Activated CD4-positive, alpha-beta T cell treated with anti-CD3 and anti-CD28 coated beads, Interleukin-2, amount 50 U/mL, for 24 hours (primary cell): ENCODE measurements at regions not wholly inside any gene's neighbourhood (a gene's known extent, or its start where the extent isn't known, plus 50 kb on each side); places are given as distances from the start of the nearest gene placed in this dataset.

Source experiments
- DNase-seq, 2 donors: peaks; one replicate each; pipeline ENCODE4 v3.0.0-alpha.2; 2020; ENCODE audit warnings: low read depth in 1 of 2, low spot score in 1 of 2

GRCh38 chr5:168188182-168188581, 103.3 kb upstream of the WWC1 start:
- DNase-seq, result no peak

DNA sequence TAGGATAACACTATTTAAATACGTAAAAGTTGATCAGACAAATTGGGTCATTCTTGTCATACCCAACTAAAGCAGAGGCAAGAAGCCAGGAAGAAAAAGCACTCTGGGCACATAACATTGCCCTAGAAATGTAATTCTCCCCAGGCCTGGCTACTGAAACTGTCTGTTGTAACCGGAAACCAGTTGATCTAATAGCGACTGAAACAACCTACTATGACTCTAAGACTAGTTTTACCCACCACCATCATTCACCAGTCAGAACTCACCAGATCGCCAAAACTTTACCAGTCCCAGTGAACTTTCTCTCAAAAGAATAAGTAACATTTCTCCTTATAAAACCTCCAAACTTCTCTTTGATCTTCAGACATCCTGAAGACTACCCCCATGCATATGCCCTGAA, 99.3 kb upstream of the WWC1 start:
- DNase-seq, result no peak

DNA sequence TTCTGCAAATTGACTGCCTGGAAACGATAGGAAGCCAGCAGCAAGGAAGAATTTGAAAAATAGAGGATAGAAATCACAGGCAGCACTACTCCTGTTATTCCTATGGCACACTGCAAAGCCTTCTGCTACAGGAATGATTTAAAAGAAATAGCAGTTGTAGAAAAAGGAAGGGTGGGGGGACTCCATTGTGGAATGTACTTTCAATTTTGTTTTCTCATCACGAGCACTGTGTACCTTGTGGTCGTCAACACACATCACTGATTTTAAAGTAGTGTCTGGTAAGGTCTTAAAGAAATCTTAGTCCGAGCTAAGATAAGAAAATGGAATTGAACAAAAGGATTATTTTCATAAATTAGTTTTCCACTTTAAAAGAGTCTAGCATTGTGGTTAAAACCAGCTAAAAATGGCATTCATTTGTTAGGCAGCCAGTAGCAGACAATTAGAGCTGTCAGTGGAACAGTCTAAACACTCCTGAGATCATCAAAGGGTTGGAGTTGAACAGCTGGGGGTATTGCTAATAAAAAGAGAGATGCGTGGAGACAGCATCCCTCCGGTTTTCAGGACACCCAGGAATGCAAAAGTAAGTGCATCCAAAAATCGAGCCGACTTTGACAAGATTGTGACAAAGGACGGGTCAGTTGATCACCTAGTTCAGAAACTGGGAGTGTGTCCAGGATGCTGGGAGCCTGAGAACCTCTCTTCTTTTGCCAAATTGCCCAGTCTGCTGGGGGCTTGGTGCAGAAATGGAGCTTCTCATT, 97.8 kb upstream of the WWC1 start:
- no peak for DNase-seq

DNA sequence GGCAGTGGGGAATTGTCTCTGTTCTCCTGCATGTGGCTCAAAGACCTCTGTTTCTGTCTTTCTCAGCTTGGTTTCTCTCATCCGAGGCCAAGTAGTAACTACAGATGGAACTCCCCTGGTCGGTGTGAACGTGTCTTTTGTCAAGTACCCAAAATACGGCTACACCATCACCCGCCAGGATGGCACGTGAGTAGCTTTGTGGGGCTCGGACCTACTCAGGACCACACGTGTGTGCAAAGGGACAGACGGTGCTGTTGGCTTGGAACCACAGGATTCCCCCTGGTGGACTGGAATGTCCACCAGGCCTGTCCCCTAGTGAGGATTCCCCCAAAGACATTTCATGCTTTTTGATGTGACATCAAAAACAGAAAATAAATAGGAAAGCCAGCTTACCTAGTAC, 96.3 kb upstream of the WWC1 start:
- DNase-seq, result no peak

DNA sequence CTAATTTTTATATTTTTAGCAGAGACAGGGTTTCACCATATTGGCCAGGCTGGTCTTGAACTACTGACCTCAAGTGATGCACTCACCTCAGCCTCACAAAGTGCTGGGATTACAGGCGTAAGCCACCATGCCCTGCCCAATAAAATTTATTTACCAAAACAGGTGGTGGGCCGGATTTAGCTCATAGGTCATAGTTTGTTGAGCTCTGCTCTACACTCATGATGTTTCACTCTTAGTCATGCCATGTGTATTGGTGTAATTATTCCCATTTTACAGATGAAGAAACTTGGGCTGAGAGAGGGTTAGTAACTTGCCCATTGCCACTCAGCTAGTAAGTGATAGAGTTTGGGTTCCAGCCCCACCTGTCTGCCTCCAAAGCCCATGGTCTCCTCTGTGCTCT, 93.1 kb upstream of the WWC1 start:
- no peak for DNase-seq

DNA sequence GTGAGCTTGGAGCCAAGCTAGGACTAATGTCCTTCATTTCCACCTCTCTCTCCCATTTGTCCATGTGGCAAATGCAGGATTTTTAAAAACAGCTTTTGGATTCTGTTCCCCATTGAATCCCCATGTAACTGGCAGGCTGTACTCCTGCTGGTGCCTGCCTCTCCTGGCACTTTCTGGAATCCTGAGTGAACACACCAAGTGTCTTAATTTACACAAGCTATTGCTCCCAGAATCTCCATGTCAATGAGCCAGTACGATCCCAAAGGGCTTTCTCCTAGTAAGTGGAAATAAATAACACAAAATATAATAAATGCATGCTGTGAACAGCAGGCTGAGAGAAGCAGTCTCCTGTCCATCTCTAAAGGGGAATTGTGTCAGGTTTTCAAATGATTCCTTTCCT, 88.4 kb upstream of the WWC1 start:
- DNase-seq, result no peak

- DNase-seq, result no peak
These were observed 87.3 kb upstream of the WWC1 start for GRCh38 chr5:168204165-168204564.

DNA sequence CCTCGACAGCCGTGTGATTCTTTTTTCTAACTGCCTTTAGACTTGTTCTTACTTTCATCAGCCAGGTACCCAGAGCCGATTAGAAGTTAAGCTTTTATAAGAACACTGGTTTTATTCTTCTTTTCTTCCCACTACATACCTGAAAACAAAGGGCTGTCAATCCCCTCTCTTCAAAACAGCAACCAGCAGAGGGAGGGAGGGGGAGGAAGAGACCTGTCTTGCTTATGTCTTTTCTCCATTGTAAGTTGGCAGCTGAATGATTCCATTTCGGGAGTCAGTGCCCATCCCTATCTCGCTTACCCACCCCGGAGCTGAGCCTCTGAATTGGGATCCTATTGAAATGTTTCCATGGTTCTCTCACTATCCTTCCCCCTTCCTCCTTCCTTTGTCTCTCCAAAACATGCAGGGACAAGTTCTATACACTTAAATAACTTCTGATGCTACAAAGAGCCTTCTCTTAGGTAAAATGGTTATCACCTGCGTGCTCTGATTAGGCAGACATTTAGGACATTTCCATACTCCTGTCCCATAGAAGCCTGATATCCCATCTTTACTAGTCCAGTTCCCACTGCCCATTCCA, 83.9 kb upstream of the WWC1 start:
- no peak for DNase-seq

- DNase-seq, result no peak
These were observed 82.0 kb upstream of the WWC1 start for GRCh38 chr5:168209244-168209995.

DNA sequence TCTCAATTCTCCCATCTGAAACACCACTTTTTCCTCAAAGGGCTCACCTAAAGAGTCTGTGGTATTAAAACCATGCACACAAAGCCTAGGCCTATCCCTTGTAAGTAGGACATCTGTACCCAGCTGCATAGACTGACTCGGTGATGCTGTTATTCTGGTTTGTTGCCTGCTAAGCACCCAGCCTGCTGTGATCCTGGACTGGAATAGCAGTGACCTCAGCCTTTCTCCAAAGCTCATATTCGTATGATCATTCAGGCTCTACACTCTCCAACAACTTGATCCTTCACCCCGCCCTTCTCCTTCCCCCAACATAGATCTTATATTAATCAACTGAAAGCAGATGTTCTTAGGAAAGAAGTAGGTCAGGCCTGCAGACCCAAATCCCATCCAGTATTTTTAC, 81.4 kb upstream of the WWC1 start:
- no peak for DNase-seq

DNA sequence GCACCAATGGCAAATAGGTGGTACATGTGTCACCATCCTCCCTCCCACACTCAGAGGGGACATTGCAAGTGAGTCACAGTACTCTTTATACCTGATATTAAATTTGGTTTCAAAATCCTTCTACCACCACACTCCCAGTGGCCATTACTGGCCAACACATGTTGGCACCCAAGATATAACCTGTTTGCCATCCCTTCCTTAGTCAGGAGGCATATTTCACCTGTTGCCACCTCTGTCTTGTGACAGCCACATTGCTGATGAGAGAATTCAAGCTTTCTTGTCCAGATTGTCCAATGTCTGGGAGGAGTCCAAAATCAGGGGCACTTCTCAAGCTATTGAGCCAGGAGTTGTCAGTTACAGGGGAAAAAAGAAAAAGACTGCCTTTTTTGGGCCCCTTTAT, 80.2 kb upstream of the WWC1 start:
- DNase-seq, result no peak

DNA sequence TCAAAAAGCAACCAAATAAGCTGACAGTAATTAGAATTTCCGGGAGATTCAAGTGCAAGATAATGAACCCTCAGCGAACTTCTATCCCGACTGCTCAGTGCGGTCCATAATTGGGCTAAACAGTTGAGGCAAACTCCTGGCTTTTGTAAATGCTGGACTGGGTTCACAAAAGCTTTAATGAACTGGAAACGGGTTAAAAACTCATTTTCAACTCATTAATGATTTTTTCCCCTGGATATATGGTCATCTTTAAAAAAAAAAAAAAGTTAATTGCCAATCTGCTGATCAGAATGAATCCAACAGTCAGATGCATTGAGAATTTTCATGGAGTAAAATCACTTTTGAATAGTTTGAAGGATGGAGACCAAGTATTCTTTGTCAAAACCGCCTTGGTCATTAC, 79.5 kb upstream of the WWC1 start:
- no peak for DNase-seq

- DNase-seq, result no peak
These were observed 77.4 kb upstream of the WWC1 start for GRCh38 chr5:168214071-168214470.

DNA sequence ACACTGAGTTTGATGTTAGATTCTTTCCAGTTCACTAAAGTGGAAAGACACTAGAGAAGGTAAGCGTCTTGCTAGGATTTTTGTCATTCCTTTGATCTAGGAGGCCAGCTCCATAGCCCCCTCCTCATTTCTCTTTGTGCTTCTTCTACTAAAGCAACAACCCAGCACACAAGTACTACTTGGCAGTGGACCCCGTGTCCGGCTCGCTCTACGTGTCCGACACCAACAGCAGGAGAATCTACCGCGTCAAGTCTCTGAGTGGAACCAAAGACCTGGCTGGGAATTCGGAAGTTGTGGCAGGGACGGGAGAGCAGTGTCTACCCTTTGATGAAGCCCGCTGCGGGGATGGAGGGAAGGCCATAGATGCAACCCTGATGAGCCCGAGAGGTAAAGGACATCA, 76.6 kb upstream of the WWC1 start:
- DNase-seq, result no peak

DNA sequence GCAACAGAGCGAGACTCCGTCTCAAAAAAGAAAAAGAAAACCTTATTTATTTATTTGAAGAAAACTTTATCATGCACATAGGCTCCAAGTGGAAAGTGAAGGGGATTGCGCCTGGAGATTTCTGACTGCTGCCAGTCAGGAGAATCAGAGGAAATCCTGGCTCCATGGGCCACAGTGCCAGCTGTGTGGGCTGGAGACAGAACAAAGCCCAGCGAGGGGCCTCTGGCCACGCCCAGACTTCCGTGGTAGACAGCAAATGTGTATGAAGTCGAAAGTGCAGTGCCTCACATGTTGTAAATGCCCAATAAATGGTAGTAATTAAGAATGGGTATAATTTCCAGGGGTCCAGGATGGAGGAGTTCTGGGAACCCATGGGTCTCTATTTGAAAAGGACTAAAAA, 75.8 kb upstream of the WWC1 start:
- DNase-seq, result no peak

DNA sequence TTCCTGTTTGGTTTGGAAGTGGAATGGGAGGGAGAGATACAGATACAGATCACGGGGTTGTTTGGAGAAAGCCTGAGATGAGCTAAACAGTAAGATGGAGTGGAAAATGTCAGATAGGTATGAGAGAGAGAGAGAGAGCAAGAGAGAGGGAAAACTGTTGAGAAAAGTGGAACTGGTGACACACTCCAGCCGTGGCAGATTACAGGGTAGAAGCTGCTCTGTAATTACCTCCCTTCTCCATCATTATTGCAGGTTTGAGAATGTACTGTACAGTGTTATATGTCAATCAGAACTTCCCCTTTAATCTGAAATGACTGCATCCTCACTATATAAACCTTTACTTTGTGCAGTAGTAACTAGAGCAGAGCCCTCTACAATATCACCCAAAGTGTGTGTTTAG, 74.5 kb upstream of the WWC1 start:
- no peak for DNase-seq

DNA sequence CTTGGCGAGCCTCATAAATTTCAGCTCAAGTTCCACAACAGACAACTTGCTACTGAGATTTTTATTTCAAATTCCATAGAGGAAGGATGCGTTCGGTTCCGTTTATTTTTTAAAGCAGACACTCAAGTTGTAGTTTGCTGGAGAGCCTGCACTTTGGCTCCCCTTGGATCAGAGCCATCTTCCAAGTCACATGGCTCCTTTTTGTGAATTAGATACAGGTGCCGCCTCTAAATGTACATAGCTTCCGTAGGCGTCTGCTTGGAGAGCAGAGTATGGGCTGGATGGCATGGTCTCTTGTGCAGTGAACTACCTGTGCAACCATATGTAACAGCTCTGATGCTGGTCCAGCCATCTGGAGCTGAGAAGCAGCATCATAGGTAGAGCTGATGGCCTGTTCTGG, 73.9 kb upstream of the WWC1 start:
- no peak for DNase-seq

DNA sequence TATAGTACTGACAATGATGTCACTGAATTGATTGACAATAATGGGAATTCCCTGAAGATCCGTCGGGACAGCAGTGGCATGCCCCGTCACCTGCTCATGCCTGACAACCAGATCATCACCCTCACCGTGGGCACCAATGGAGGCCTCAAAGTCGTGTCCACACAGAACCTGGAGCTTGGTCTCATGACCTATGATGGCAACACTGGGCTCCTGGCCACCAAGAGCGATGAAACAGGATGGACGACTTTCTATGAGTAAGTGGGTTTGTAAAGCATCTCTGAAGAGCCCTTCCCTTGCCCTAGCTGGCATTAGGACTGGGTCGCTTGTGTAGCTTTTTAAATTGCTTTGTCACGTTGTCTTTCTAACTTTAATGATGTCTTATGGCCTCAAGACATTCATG, 72.7 kb upstream of the WWC1 start:
- no peak for DNase-seq

DNA sequence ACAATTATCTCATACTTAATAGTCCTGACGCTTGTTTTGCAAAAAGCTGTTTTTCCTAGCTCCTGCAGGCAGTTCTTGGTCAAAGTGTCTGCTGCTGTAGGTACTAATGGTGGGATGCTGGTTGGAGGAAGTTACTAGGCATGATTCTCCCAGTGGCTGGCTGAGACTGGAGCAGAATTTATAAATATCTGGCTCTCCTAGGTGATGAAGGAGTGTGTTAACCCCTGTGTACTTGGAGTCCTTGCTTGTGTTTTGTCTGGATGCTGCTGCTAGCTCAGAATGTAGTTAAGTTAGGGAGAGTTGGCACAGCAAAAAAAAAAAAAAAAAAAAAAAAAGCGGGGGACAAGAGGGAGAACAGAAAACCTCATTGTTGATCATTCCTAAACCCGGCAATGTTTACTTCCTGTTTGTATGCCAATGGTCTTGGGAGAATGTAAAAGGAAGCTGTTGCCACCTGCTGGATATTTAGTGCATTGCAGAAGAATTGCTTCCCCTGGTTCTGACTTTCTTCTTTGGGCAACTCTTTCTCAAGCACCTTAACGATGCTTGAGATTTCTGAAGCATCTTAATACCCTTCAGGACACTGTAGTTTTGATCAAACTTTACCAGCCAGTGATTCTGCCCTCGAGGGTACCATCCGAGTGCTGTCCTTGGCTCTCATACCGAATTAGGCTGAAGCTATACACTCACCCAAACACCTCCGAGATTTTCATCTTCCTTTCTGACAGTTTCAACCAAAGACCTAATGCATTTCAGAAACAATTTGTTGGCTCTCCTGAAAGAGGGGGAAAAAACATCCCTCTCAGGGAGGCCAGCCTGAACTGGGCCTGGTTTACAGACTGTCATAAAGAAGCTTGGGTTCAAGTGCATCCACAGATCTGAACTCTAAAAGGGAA, 71.7 kb upstream of the WWC1 start:
- DNase-seq, result peak in 1 of 2 donors; percentile 30

GRCh38 chr5:168224085-168224484, 67.4 kb upstream of the WWC1 start:
- no peak for DNase-seq

DNA sequence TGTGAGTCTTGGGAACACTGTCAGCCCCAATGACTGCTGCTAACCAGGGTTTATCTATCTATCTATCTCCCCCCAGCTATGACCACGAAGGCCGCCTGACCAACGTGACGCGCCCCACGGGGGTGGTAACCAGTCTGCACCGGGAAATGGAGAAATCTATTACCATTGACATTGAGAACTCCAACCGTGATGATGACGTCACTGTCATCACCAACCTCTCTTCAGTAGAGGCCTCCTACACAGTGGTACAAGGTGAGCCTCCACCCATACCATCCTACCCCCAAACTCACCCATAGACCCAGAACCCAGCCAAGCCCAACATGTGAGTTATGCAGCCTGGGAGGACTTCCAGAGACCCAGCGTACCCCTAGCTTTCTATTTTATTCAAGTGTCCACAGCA, 65.4 kb upstream of the WWC1 start:
- no peak for DNase-seq

GRCh38 chr5:168227001-168227400, 64.4 kb upstream of the WWC1 start:
- DNase-seq, result no peak
